GM21576 (cell line): ENCODE measurements at regions not wholly inside any gene's neighbourhood (a gene's known extent, or its start where the extent isn't known, plus 50 kb on each side); places are given as distances from the start of the nearest gene placed in this dataset.

Source experiments
- ATAC-seq: cut with Tn5 transposase; IDR thresholded peaks from one replicate; pipeline ENCODE4 v1.9.1; 2021; ENCODE audit warnings: mild to moderate bottlenecking, moderate library complexity; ENCODE audit not compliant: unreplicated experiment

GRCh38 chr9:100933656-100934055, 94.9 kb upstream of the PLPPR1 start:
- ATAC-seq = no peak

GRCh38 chr9:100937382-100937781, 91.1 kb upstream of the PLPPR1 start:
- no peak for ATAC-seq

- no peak for ATAC-seq
Measured at GRCh38 chr9:100938507-100938906, 90.0 kb upstream of the PLPPR1 start.

GRCh38 chr9:100939636-100940035, 88.9 kb upstream of the PLPPR1 start:
- ATAC-seq = no peak

- ATAC-seq = no peak
Measured at GRCh38 chr9:100959226-100959625, 69.3 kb upstream of the PLPPR1 start.
